ENCODE measurements at regions not wholly inside any gene's neighbourhood (a gene's known extent, or its start where the extent isn't known, plus 50 kb on each side); places are given as distances from the start of the nearest gene placed in this dataset.

- TF ChIP-seq POLR2A (IDR thresholded peaks at IDR 0.05) (no peak), CTCF (IDR thresholded peaks at IDR 0.05 in 8 of 11, conservative IDR thresholded peaks at IDR 0.05 in 3 of 11) (no peak)
These were observed 127.1 kb upstream of the PCDH18 start for GRCh38 chr4:137659431-137659830.
